CD8-positive, alpha-beta memory T cell (primary cell): ENCODE measurements at regions not wholly inside any gene's neighbourhood (a gene's known extent, or its start where the extent isn't known, plus 50 kb on each side); places are given as distances from the start of the nearest gene placed in this dataset.

Experiments
- CTCF ChIA-PET: fragments of 350-600 bp; sonication (Branson Sonifier 250); formaldehyde crosslinking; loops from one replicate; lab custom pipeline; 2021; ENCODE audit warnings: antibody characterized with exemption; lab: Charles Lee
- POLR2A ChIA-PET: fragments of 350-600 bp; sonication (Branson Sonifier 250); formaldehyde crosslinking; loops from one replicate; lab custom pipeline; 2021; ENCODE audit warnings: antibody characterized with exemption; lab: Charles Lee
- DNase-seq, 5 donors: peaks; one replicate each; pipeline versions ENCODE4 v3.0.0 to v3.0.0-alpha.2; 2020 to 2022; ENCODE audit warnings: mixed read lengths in 1 of 5
- H3K27ac ChIP-seq: one replicate; pipeline ENCODE4 v1.7.0; 2013; ENCODE audit warnings: low read depth, mild to moderate bottlenecking, low read length, moderate library complexity
- H3K27me3 ChIP-seq: 2 replicates; pipeline ENCODE4 v1.7.0; 2013; ENCODE audit warnings: low read length, mild to moderate bottlenecking; ENCODE audit not compliant: insufficient read depth, poor library complexity, severe bottlenecking
- H3K36me3 ChIP-seq: 2 replicates; pipeline ENCODE4 v1.7.0; 2013; ENCODE audit warnings: mild to moderate bottlenecking, low read length, moderate library complexity; ENCODE audit not compliant: insufficient read depth
- H3K4me1 ChIP-seq: 2 replicates; pipeline ENCODE4 v1.7.0; 2013; ENCODE audit warnings: mild to moderate bottlenecking, low read length, moderate library complexity; ENCODE audit not compliant: insufficient read depth
- H3K4me3 ChIP-seq: 2 replicates; pipeline ENCODE4 v1.7.0; 2013; ENCODE audit warnings: mild to moderate bottlenecking, low read length
- H3K9me3 ChIP-seq: 2 replicates; pipeline ENCODE4 v1.7.0; 2013; ENCODE audit warnings: mild to moderate bottlenecking, low read length
- H3K27ac Mint-ChIP-seq, 8 donors: one replicate each; pipeline ENCODE4 v1.8.0; 2020 to 2021; ENCODE audit warnings: mixed read lengths in 8 of 8, mild to moderate bottlenecking in 6 of 8, inconsistent platforms in 3 of 8, moderate library complexity in 3 of 8
- H3K27me3 Mint-ChIP-seq, 2 donors: one replicate each; pipeline ENCODE4 v1.8.0; 2020 to 2021; ENCODE audit warnings: mixed read lengths in 2 of 2, mild to moderate bottlenecking in 1 of 2, moderate library complexity in 1 of 2
- H3K36me3 Mint-ChIP-seq, 3 donors: one replicate each; pipeline ENCODE4 v1.8.0; 2020 to 2021; ENCODE audit warnings: mixed read lengths in 3 of 3, inconsistent platforms in 1 of 3, mild to moderate bottlenecking in 1 of 3
- H3K4me1 Mint-ChIP-seq, 3 donors: one replicate each; pipeline ENCODE4 v1.8.0; 2020 to 2021; ENCODE audit warnings: mixed read lengths in 3 of 3, inconsistent platforms in 1 of 3, mild to moderate bottlenecking in 1 of 3
- H3K4me3 Mint-ChIP-seq, 7 donors: one replicate each; pipeline ENCODE4 v1.8.0; 2020 to 2021; ENCODE audit warnings: mixed read lengths in 7 of 7, mild to moderate bottlenecking in 6 of 7, moderate library complexity in 4 of 7, inconsistent platforms in 2 of 7
- H3K9me3 Mint-ChIP-seq, 5 donors: one replicate each; pipeline ENCODE4 v1.8.0; 2020 to 2022; ENCODE audit warnings: mixed read lengths in 5 of 5, mild to moderate bottlenecking in 3 of 5, moderate library complexity in 2 of 5, inconsistent platforms in 1 of 5

DNA sequence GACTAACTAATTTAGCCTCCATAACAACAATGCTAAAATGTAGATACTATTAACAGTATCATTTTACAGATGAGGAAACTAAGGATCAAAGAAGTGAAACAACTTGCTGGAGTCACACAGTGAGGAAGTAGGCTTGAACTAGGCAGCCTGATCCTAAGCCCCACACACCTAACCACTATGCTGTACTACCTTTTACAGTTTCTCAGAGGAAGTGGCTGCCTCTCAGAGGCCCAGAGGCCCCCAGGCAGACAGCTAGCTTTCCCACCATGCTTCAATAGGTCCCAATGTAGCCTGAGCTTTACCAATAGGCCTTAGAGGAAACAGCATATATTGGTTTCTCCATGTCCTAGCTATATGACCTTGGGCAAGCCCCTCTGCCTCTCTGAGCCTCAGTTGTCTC, 69.4 kb upstream of the PJA1 start:
- Mint-ChIP-seq H3K9me3 (no peaks in the 10 kb centered on the region), H3K4me3 (peak overlapping the region in 1 of 7 donors; percentile 23), H3K36me3 (no peaks in the 10 kb centered on the region), H3K27me3 (peaks cover 0 to 3% of the 10 kb centered on the region in 2 donors), H3K27ac (no peak overlapping the region), H3K4me1 (no peaks in the 10 kb centered on the region)
- no peak for DNase-seq
- POLR2A ChIA-PET = no interaction called here
- Histone ChIP-seq H3K27ac (no peak overlapping the region), H3K4me3 (no peak overlapping the region), H3K36me3 (no peaks in the 10 kb centered on the region), H3K4me1 (no peaks in the 10 kb centered on the region), H3K27me3 (no peaks in the 10 kb centered on the region), H3K9me3 (no peaks in the 10 kb centered on the region)
- CTCF ChIA-PET = no interaction called here

DNA sequence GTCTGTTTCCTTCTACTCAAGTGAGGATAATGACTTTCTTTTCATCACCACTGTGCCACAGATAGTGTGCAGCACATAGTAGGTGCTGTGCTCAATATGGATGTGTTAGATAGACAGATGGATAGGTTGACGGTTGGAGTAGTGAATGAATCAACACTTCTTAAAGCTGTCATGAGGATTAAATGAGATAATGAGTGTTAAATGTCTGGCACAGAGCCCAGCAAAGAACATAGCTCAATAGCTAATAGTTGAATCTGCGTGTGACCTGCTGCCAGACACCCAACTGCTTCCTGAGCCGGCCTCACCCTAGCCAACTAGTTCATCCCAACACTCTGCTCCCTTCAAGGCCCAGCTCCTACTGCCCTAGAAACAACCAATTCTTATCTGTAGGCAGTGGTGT, 67.7 kb upstream of the PJA1 start:
- H3K27me3 Mint-ChIP-seq = peaks cover 0 to 3% of the 10 kb centered on the region in 2 donors
- Histone ChIP-seq H3K9me3 (no peaks in the 10 kb centered on the region), H3K27me3 (no peaks in the 10 kb centered on the region), H3K4me1 (no peaks in the 10 kb centered on the region), H3K4me3 (no peak overlapping the region), H3K27ac (no peak overlapping the region), H3K36me3 (no peaks in the 10 kb centered on the region)
- no peaks in the 10 kb centered on the region for H3K9me3 Mint-ChIP-seq
- ChIA-PET POLR2A (no interaction called here), CTCF (interaction anchor here (0.8 to 3.0 kb wide), 2 partner anchors 11 to 139 kb away, joined by 3 to 12 read pairs; no protein-coding TSS in a partner anchor)
- DNase-seq = no peak
- no peak overlapping the region for H3K4me3 Mint-ChIP-seq
- no peaks in the 10 kb centered on the region for H3K4me1 Mint-ChIP-seq
- H3K36me3 Mint-ChIP-seq = no peaks in the 10 kb centered on the region
- H3K27ac Mint-ChIP-seq = no peak overlapping the region

DNA sequence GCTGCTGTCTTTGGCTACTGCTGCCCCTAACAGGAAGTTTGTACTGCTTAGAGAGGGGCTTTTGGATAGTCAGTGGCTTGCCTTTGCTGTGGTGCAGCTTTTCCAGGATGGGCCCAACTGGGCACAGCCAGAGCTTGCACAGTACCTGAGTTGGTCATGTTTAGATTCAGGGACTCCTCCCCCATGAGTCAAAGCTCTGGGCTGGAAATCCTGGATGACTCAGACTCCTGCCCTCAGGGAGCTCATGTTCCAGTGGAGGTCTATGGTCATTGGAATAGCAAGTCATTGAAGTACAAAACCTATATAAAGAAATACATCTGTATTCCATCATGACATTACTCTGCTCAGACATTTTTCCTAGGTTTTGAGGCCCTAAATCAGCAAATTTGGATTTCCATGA, 66.7 kb upstream of the PJA1 start:
- Mint-ChIP-seq H3K36me3 (no peaks in the 10 kb centered on the region), H3K27me3 (peaks cover 0 to 3% of the 10 kb centered on the region in 2 donors), H3K9me3 (no peaks in the 10 kb centered on the region), H3K4me1 (no peaks in the 10 kb centered on the region), H3K4me3 (no peak overlapping the region), H3K27ac (no peak overlapping the region)
- Histone ChIP-seq H3K4me1 (no peaks in the 10 kb centered on the region), H3K36me3 (no peaks in the 10 kb centered on the region), H3K4me3 (no peak overlapping the region), H3K27me3 (no peaks in the 10 kb centered on the region), H3K27ac (no peak overlapping the region), H3K9me3 (no peaks in the 10 kb centered on the region)
- POLR2A ChIA-PET = no interaction called here
- CTCF ChIA-PET = interaction anchor here (3.0 kb wide), 1 partner anchor 10 kb away, joined by 12 read pairs; no protein-coding TSS in a partner anchor
- DNase-seq = no peak

DNA sequence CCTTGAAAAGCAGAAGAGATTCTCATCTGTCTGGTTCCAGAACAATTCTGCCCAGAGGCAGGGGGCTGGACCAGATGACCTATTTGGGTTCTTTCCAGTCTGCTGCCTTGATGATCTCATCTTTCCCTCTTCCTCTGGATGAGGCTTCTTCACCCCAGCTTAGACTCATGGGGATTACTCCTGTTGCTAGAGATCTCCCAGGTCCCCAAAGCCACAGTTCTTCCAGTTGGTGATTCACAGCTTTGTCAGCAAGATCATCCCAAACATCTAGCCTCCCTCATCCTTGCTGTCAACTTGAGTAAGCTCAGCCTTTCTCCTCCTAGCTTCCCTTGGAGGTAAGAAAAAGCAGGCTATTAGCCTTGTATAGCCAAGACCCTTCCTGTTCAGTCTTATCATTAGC, 64.2 kb upstream of the PJA1 start:
- ChIA-PET POLR2A (no interaction called here), CTCF (interaction anchor here (1.4 kb wide), 1 partner anchor 401 kb away, joined by 5 read pairs; the partner anchor contains the start of gene EFNB1)
- Histone ChIP-seq H3K27me3 (no peaks in the 10 kb centered on the region), H3K36me3 (no peaks in the 10 kb centered on the region), H3K4me3 (no peak overlapping the region), H3K9me3 (no peaks in the 10 kb centered on the region), H3K4me1 (no peaks in the 10 kb centered on the region), H3K27ac (no peak overlapping the region)
- Mint-ChIP-seq H3K4me3 (no peak overlapping the region), H3K36me3 (no peaks in the 10 kb centered on the region), H3K27me3 (peaks cover 0 to 3% of the 10 kb centered on the region in 2 donors), H3K27ac (no peak overlapping the region), H3K4me1 (no peaks in the 10 kb centered on the region), H3K9me3 (no peaks in the 10 kb centered on the region)
- no peak for DNase-seq

DNA sequence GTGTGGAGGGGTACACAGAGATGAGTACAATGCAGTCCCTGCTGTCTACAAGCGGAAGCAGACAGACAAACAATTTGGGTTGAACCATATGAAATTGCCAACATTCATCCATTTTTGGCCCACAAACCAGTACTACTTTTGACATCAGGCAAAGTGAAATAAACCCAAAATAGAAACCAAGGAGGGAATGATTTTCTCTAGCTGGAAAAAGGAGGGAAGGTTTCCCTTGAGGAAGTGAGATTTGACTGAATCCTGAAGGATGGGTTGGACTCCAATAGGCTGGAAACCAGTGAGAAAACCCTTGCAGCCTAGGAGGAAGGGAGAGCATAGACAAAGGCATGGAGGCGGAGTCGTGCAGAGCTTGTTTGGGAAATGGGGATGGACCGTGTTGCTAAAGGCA, 63.5 kb upstream of the PJA1 start:
- ChIA-PET POLR2A (no interaction called here), CTCF (interaction anchor here (1.4 kb wide), 1 partner anchor 400 kb away, joined by 5 read pairs; the partner anchor contains the start of gene EFNB1)
- peaks cover 0 to 3% of the 10 kb centered on the region in 2 donors for H3K27me3 Mint-ChIP-seq

DNA sequence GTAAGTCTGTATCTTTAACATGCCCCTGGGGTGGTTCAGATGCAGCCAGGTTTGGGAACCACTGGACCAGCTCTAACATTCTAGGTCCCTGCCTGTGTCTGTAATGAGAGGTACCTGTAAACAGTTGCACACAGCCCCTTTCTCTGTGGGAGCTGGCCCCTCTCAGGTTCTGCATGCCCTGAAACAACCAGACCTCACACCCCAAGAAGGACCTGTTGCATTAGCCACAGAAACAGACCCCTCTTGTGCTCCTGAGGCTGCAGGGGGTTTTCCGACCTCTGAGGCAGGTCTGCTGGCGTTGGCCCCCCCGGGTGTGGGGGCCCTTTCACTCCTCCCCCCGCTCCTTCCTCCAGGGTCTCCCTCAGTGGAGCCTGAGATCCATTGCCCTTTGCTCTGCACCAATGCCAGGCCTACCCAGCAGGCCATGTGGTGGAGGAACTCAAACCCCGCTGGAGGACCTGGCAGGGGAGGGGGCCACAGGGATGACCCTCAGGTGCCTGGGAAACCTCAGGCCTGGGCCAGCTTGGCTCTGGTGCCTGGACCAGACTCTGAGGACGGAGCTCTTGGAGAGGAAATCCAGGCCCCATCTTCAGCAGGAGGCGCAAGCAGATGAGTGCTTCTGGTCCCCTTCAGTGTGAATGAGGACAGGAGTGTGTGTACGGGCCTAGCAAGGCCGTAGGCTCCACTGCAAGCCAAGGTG, 61.4 kb upstream of the PJA1 start:
- peaks cover 0 to 6% (median 0%) of the 10 kb centered on the region in 3 donors for H3K4me1 Mint-ChIP-seq
- H3K4me3 ChIP-seq = no peak overlapping the region
- CTCF ChIA-PET = no interaction called here

More for the DNA sequence above, 63.5 kb upstream of the PJA1 start:
- Histone ChIP-seq H3K27me3 (no peaks in the 10 kb centered on the region), H3K9me3 (no peaks in the 10 kb centered on the region), H3K4me1 (no peaks in the 10 kb centered on the region), H3K27ac (no peak overlapping the region), H3K36me3 (no peaks in the 10 kb centered on the region), H3K4me3 (no peak overlapping the region)
- Mint-ChIP-seq H3K36me3 (no peaks in the 10 kb centered on the region), H3K4me1 (no peaks in the 10 kb centered on the region), H3K27ac (no peak overlapping the region), H3K4me3 (no peak overlapping the region), H3K9me3 (no peaks in the 10 kb centered on the region)
- DNase-seq = no peak

DNA sequence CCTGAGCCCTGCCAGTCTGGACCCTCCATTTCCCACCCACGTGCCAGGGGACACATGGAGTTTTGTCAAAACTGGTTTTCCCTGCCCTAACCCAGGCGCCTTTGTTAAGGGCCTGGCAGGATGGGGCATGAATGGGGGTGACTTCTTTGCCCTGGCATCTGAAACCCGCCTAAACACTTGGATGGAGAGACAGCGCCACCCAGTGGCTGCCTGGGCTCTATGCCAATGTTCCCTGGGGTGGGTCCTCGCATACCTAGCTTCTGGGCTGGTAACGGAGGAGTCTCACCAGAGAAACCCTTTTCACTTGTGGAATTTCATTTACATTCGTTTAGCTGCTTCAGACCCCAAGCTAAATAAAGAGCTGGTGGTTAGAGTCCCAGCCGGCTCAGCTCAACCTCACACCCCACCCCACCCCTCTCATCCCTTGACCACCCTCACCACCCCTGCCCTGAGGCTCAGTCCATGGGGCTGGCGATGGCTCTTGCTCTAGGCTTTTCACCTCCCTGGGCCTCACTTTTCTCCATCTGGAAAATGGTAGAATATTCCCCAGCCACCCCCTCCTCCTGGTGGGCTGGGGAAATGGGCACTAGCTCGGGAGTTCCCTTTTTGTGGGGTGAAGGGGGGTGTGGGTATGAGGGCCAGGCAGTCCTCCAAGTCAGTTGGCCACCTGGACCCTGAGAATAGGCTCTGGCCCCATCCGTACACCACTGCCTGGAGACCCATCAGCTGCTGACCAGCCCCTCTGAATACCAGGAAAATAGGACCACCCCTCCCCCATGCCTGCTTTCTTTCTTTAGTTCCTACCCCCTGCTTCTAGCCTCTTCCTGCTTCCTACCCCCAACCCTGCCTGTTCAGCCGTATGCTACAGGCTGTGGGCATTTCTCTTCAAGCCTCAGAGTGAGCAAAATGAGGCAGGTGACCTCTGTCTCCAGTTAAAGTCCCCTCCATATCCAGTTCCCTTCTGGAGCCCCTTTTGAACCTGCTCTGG, 57.1 kb upstream of the PJA1 start:
- H3K27ac ChIP-seq = no peak overlapping the region
- Mint-ChIP-seq H3K27ac (no peak overlapping the region), H3K36me3 (no peaks in the 10 kb centered on the region), H3K9me3 (no peaks in the 10 kb centered on the region), H3K4me1 (peaks cover 0 to 6% (median 0%) of the 10 kb centered on the region in 3 donors), H3K4me3 (no peak overlapping the region), H3K27me3 (peaks cover 0 to 5% of the 10 kb centered on the region in 2 donors)
- CTCF ChIA-PET = interaction anchor here (0.7 to 5.4 kb wide), 13 partner anchors 10 to 400 kb away, joined by 3 to 73 read pairs (median 4); partner anchors contain the start of gene EFNB1
- no peaks in the 10 kb centered on the region for H3K27me3 ChIP-seq
- no peaks in the 10 kb centered on the region for H3K36me3 ChIP-seq
- no peaks in the 10 kb centered on the region for H3K9me3 ChIP-seq
- no peak overlapping the region for H3K4me3 ChIP-seq
- peak; percentile 50 to 77 (median 59) for DNase-seq
- H3K4me1 ChIP-seq = no peaks in the 10 kb centered on the region
- POLR2A ChIA-PET = interaction anchor here (1.4 kb wide), 1 partner anchor 394 kb away, joined by 4 read pairs; the partner anchor contains the start of gene EFNB1

More for the DNA sequence above, 61.4 kb upstream of the PJA1 start:
- POLR2A ChIA-PET = no interaction called here
- Histone ChIP-seq H3K9me3 (no peaks in the 10 kb centered on the region), H3K4me1 (no peaks in the 10 kb centered on the region), H3K27me3 (no peaks in the 10 kb centered on the region), H3K36me3 (no peaks in the 10 kb centered on the region), H3K27ac (no peak overlapping the region)
- Mint-ChIP-seq H3K27me3 (peaks cover 0 to 6% of the 10 kb centered on the region in 2 donors), H3K4me3 (no peak overlapping the region), H3K36me3 (no peaks in the 10 kb centered on the region), H3K27ac (no peak overlapping the region), H3K9me3 (no peaks in the 10 kb centered on the region)
- no peak for DNase-seq
